GM04503 (cell line): ENCODE measurements at regions not wholly inside any gene's neighbourhood (a gene's known extent, or its start where the extent isn't known, plus 50 kb on each side); places are given as distances from the start of the nearest gene placed in this dataset.
A peak's percentile ranks its signal among the peaks of the same experiment; 100 is the strongest.

Source experiments
- DNase-seq: peaks from one replicate; pipeline ENCODE4 v3.0.0-alpha.2; 2012; ENCODE audit warnings: low read depth

GRCh38 chr11:129266536-129266935 is 74.4 kb upstream of the ARHGAP32 start:
- no peak for DNase-seq

- DNase-seq, result no peak
Measured at GRCh38 chr11:129265125-129265788, 73.1 kb upstream of the ARHGAP32 start.

GRCh38 chr11:129264114-129264513 is 72.0 kb upstream of the ARHGAP32 start:
- no peak for DNase-seq

- no peak for DNase-seq
Measured at GRCh38 chr11:129260750-129261149, 68.6 kb upstream of the ARHGAP32 start.

- no peak for DNase-seq
Measured at GRCh38 chr11:129259931-129260348, 67.8 kb upstream of the ARHGAP32 start.

GRCh38 chr11:129258205-129258604 is 66.1 kb upstream of the ARHGAP32 start:
- DNase-seq, result no peak

GRCh38 chr11:129257512-129257911 is 65.4 kb upstream of the ARHGAP32 start:
- no peak for DNase-seq

GRCh38 chr11:129252621-129253020 is 60.5 kb upstream of the ARHGAP32 start:
- DNase-seq, result no peak

- DNase-seq, result no peak
Measured at GRCh38 chr11:129251067-129251466, 58.9 kb upstream of the ARHGAP32 start.

GRCh38 chr11:129249923-129250322 is 57.8 kb upstream of the ARHGAP32 start:
- DNase-seq, result no peak

- peak; percentile 81 for DNase-seq
Measured at GRCh38 chr11:129249351-129249750, 57.2 kb upstream of the ARHGAP32 start.

- DNase-seq, result no peak
Measured at GRCh38 chr11:129248618-129249017, 56.5 kb upstream of the ARHGAP32 start.

GRCh38 chr11:129247135-129247534 is 55.0 kb upstream of the ARHGAP32 start:
- no peak for DNase-seq

GRCh38 chr11:129242855-129243254 is 50.7 kb upstream of the ARHGAP32 start:
- no peak for DNase-seq
